Tibial nerve (tissue), 4 donors: ENCODE measurements at regions not wholly inside any gene's neighbourhood (a gene's known extent, or its start where the extent isn't known, plus 50 kb on each side); places are given as distances from the start of the nearest gene placed in this dataset.

Experiments
- CTCF ChIP-seq, 5 experiments: fragments of 200-600 bp in 3 of 5; fragments of 450-650 bp in 2 of 5; sonication (generic) in 3 of 5; IDR thresholded peaks; one replicate each; pipeline ENCODE4 v1.5.1; 2016 to 2019; ENCODE audit warnings: antibody characterized with exemption in 5 of 5, mild to moderate bottlenecking in 3 of 5, moderate library complexity in 2 of 5
- EP300 ChIP-seq, 2 donors: sonication (generic); formaldehyde crosslinking; IDR thresholded peaks; one replicate each; pipeline ENCODE4 v1.6.1; 2017; ENCODE audit warnings: antibody characterized with exemption in 2 of 2, mild to moderate bottlenecking in 1 of 2
- POLR2A ChIP-seq, 2 donors: fragments of 450-650 bp; IDR thresholded peaks; one replicate each; pipeline ENCODE4 v1.6.1; 2017; ENCODE audit warnings: antibody characterized with exemption in 2 of 2, mild to moderate bottlenecking in 2 of 2, moderate library complexity in 2 of 2

GRCh38 chr7:68900096-68900495 lies 698.2 kb upstream of the AUTS2 start:
- TF ChIP-seq CTCF (IDR thresholded peaks at IDR 0.05) (no peak), EP300 (IDR thresholded peaks at IDR 0.05) (no peak), POLR2A (IDR thresholded peaks at IDR 0.05) (no peak)
